DMS114 treated with DMSO at 0.1 percent for 48 hours (cell line): ENCODE measurements at regions not wholly inside any gene's neighbourhood (a gene's known extent, or its start where the extent isn't known, plus 50 kb on each side); places are given as distances from the start of the nearest gene placed in this dataset.

ENCODE experiments used
- DNase-seq: peaks from one replicate; lab custom pipeline; 2025; ENCODE audit not compliant: unreplicated experiment; lab: John Stamatoyannopoulos, UW

DNA sequence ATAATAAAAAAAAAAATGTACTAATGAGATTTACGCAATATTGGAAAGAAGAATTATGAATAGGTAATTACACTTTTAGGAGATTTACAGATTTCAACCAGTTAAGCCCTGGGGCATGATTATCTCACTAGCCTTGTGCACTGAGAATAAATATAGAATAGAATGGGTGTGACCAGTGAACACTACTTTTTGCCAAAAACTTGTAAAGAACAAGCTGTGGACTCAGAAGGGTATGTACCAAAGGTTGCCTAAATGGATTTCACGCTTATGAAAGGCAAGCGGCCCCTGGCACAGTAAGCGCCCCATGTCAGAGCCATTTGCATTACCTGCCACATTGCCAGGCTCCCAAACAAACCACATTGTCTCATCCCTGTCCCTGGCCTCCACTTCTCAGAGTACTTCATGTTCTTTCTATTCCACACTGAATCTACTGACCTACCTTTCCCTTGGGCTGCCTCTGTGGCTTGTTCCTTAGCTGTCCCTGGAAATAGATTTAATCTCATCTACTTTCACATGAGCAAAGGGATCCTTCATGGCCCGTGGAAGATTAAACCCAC, 170.6 kb upstream of the DIO2 start:
- DNase-seq, result no peak

DNA sequence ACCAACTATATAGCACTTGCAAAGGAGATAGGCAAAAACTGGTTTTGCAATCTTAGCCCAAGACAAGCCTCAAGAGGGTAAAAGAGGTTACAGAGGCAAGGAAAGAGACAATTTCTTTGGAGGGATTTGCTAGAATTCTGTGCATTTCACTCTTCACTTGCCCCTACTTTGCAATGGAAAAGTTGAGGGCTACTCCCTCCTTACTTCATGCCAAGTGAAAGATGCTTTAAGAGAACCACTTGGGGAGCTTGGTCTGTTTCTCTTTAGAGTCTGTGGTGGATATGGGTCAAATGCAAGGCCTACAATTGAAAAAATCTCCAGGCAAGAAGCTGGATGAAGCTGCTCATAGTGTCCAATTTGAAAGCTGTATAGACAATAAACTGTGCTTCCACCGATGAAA, 167.7 kb upstream of the DIO2 start:
- no peak for DNase-seq

DNA sequence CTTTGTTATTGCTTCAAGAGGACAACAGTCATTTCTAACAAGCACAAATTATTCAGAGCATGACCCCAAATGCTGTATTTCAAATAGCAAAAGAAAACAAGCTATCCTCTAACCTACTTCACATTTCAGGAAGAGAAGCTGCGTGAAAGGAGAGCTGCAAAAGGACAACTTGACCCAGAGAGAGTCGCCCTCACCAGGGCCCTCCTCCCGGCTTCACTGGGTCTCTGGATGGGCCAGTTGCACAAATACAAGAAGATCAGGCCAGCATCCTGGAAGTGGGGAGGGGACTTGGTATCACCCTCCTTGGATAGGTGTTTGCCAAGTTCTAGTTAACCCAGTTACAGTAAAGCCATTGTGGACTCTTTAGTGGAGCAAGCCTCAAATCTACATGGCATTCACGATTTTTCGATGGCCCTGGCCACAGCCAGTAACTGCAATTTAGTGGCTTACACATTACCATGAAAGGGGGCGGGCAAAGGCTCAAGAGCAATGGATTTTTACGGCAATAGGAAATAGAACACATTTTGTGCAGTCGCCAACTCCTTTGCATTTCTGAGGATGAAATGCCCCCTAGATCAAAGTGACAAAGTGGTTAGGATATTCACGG, 166.9 kb upstream of the DIO2 start:
- no peak for DNase-seq

DNA sequence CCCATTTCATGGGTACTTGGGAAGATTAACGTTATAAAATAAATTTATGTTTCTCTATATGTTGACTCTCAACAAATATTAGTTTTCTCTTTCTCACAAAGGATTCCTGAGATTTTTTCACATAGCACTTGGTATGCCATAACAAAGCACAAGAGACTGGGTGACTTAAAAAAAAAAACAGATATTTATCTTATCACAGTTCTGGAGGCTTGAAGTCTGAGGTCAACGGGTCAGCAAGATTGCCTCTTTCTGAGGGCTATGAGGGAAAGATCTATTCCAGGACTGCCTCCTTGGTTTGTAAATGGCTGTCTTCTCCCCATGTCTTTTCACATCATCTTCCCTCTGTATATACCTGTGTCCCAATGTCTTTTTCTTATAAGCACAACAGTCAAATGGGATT, 153.5 kb upstream of the DIO2 start:
- no peak for DNase-seq

DNA sequence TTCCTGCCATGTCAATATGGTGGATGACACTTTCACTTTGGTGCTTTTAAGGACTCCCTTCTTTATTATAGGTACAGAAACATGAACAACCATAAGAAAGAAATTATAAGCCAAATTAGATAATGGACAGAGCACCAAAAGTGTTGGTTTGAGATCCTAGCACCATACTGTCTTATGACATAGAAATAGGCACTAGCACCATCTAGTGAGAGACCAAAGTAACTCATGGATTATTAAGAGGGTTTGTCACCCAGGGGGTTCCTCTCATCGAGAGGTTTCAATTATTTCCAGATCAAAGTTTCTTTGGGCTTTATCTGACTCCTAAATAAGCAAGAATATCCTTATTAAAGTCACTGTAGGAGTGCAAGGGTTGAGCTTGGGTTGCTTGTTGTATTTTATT, 153.0 kb upstream of the DIO2 start:
- peak; percentile 4 for DNase-seq

DNA sequence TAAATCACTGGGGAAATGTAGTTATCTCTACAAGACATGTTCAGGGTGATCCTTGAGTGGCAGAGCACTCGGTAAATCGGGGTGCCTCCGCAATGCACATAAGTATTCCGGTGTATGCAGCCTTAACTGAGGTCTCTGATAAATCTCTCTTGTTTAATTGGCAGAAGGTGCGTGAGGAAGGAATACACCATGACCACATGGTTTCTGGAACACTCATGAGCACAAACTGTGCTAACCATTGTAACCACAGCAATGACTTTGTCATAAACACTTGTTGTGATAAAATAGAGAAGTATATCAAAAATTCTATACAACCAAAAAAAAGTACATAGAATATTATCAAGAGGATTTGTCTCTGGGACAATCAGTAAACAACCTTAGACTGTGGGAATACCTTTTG, 146.8 kb upstream of the DIO2 start:
- no peak for DNase-seq

DNA sequence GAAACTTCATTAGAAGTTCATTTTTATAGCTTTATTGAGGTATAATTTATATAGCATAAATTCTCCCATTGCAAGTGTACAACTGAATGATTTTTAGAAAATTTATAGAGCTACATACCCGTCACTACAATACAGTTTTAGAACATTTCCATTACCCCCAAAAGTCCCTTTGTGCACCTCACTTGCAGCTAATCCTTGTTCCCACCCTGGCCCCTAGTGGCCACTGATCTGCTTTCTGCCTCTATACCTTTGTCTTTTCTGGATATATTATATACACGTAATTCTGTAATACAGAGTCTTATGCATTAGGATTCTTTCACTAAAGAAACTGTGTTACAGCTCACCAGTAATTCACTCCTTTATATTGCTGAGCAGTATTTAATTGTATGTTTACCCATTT, 145.1 kb upstream of the DIO2 start:
- DNase-seq, result no peak

DNA sequence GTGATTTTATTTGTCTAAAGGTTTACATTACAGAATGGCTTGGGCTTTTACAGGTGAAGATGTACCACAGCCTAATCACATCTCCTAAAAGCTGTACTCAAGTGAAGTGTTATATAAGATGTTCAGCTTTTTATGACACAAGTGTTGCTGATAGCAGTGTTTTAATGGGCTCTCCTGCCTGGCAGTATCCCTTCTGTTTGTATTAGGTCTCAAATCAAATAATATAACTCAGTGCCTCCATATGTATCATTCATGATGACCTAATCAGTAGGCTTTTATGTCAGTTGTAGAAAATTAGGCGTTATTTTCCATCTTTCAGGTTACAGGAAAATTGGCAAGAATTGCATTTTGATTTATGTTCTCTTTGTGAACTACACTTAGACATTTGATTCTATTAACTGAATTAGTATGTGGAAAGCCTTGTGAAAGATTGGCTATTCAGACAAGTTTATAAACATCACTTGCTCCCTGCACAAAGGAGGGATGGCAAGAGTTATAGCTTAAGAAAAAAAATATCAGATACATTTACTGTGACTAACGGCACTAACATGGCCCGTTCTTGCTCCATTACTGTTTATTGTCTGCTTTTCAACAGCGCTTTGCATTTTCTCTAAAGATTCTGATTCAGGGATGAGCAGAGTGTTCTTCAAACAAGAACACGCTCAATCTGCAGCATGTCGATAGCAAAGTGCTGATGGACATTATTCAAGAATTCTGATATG, 143.7 kb upstream of the DIO2 start:
- DNase-seq, result no peak

DNA sequence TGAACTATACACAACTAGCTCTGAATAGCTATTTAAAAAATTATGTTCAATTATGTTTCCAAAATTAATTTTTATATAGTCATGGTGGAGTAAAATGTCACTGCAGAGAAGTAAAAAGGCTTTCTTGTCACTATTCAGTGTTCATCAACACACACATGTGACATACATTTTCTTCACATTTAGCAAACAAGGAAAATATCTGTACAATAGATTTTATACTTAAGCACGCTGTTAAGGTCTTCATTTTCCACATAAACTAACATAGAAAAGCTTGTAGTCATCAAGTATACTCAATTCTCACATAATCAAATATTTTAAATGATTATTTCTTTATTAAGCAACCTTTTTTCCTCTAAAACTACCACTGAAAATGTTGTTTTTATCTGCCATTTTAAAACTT, 141.2 kb upstream of the DIO2 start:
- no peak for DNase-seq

DNA sequence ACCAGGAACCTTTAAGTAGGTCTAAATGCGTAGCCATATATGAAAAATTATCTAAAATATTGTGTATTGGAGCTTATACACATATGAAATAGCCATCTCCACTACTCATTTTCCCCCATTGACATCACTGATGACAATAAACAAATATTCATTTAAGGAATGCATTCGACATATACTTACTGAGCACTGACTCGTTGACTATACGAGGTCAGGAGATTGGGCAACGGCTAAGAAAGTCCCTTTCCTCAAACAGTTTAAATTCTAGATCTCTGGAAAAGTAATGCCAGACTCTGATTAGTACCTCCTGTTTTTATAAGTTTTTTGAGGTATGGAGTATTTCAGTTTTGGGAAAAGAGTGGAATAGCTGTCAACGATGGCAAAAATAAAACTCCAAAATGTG, 139.4 kb upstream of the DIO2 start:
- DNase-seq, result no peak

DNA sequence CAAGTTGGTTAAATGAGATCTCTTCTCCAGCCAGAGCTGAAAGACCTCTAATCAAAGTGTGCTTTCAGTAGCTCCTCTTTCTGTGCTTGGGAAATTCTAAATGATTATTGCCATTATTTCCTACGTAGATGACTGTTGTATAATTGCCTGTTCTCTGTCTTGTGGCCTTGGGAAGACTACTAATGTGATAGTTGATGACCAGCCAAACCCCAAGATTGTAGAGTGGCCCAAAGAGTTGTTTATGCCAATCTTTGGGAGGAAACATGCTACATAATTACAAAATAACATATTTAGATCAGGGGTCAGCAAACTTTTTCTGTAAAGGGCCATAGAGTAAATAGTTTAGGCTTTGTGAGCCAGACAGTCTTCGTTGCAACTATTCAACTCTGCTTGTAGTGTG, 135.1 kb upstream of the DIO2 start:
- no peak for DNase-seq

DNA sequence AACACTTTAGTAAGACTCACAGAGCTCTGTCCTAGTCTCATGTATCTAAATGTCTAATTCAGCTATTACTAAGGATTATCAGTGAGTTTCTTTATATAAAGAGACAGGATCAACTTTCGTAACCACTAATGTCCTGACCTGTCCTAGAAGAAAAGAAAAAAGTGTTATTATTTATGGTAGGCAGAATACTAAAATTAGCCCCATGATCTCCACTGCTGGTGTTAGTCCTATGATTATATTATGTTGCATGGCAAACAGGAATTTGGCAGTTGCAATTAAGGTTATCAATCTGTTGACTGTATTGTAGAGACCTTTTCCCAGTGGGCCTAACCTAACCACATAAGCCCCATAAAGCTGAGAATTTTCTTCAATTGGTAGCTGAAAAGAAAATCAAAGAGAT, 132.9 kb upstream of the DIO2 start:
- DNase-seq, result no peak

DNA sequence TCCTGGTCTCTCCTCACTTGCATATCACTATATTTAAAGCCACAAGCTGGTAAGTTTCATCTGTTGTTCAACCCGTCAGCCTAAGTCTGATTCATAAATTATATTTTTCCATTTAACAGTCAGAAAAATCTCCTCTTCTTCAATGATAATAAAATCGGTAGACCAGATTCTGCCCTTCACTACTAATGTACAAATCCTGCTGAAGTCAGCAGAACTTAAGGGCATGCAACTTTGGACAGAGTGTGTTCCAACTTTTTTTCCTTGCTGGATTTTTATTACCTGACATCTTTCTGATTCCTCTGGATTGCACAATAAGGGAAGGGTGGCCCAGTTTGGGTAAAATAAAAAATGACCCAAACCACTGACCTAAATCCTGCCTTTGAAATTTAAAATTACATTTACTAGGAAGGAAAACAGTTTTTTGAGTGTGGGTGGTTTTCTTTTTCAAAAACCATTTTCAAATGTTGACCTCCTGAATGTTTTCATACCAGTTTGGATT, 125.4 kb upstream of the DIO2 start:
- DNase-seq, result no peak

DNA sequence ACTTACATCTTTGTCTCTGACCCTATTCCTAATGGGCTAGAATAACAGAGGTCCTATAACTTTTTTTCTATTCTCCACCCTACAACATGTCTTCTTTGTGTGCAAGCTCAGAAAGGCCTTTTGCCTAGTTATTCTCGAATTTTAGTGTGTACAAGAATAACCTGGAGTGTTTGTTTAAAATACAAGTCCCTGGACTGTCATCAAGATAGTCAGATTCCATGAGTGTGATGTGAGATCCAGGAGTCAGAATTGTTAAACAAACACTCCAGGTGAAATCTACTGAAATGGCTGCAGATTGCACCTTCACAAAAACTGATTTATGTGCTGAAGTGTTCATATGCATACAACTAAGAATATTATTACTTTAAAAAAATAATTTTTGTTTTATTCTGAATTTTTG, 114.4 kb upstream of the DIO2 start:
- no peak for DNase-seq

DNA sequence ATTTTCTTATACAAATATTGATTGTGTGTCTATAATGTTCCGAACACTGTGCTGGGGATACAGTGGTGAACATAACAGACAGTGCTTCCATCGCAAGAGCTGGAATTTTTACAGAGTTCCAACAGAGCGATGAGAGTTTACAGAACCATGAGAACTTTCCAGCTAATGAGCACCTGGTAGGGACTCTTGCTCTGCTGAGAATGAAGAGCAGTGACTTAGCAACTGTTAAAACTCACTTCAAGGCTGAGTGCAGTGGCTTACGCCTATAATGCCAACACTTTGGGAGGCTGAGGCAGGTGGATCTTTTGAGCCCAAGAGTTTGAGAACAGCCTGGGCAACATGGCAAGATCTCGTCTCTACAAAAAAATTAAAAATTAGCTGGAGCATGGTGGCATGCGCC, 113.8 kb upstream of the DIO2 start:
- DNase-seq, result no peak

DNA sequence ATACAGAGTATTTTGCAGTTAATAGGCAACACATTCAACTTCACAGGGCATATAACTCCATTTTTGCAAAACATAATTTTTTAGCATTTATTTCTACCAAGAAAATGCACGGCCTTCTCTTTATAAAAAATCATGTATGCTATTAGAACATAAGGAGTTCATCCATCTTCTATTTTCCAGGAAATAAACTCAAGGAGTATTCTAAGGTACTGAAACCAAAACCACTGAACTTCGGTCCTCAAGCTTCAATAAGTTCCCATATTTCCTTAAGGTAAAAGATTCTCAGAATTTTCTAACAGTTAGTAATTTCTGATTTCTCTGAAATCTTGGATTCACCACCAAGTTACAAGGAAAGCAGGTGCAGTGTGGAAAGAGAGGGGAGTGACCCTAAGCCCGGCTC, 113.3 kb upstream of the DIO2 start:
- no peak for DNase-seq

DNA sequence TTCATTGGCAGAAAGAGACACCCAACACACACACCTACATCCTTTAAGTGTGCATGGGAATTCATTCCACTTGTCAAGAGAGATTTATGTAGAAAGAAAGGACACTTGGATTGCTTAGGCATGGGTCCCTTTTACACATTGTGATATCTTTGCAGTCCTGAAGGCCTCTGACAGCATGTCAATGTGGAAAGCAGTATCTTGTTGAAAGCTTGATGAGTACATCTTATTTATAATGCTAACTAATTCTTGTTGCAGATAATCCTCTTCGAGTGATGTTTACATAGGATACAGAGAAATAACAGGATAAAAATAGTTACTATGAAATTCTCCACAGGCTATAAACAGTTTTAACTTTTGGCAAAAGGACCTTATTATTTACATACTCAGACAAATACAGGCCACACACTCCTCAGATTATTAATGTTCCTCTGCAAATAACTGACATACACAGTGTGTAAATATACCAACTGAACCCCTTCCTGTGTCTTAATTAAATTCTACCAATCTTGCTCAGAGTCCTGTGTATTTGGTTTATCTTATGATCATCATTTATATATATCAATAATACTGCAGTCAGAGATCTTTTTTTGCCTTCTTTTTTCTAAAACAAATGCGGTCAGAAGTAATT, 111.8 kb upstream of the DIO2 start:
- no peak for DNase-seq

DNA sequence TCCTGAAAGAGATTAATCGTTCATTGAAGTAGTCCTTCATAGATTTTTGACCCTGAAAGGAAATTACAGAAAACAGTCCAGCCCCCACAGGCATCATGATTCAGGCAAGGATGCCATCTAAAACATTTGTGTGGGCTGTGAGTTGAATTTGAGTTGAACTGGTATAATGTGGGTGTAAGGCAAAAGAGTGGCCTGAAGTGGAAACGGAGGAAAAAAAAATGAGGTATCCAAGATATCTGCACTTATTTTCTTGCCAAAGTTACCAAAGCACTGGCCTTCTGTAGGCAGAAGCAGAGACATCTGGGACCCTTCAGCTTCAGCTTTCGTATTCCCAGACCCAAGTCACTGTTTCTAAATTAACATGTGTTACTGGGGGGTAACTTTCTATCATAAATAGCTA, 105.1 kb upstream of the DIO2 start:
- DNase-seq, result no peak

DNA sequence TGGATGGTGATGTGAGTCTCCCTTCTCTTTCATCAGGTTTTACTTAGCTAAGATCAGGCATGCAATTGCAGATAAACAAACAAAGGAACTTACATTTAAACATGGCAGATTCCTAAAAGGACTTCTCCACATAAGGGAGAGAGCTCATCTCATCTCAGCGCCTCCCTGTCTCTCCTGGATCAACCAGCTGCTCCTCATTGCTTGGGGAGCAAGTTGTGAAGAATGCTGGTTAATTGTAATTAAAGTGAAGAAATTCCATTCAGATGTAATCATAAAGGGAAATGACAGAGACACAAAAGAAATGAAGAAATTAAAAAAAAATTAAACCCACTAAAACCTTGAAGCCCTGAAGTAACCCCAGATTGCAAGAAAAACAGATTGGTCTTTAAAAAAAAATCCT, 104.4 kb upstream of the DIO2 start:
- DNase-seq, result no peak

DNA sequence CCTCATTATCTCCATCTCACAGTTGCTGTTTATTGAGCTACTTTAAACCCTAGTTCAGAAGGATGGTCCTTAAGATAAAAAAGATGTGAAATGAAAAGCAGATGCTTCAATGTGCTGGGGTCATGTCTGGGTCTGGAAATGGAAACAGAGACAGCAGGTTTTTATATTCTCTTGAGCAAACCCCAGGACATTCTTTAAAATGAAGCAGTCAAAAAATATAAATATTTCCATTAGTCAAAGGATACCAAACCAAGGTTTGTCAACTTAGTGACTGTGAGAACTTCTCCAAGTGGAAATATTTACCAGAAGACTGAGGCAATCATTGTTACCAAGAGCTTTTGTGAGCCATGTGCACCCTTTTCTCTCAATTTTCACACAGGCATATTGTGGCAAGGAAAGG, 102.5 kb upstream of the DIO2 start:
- no peak for DNase-seq

DNA sequence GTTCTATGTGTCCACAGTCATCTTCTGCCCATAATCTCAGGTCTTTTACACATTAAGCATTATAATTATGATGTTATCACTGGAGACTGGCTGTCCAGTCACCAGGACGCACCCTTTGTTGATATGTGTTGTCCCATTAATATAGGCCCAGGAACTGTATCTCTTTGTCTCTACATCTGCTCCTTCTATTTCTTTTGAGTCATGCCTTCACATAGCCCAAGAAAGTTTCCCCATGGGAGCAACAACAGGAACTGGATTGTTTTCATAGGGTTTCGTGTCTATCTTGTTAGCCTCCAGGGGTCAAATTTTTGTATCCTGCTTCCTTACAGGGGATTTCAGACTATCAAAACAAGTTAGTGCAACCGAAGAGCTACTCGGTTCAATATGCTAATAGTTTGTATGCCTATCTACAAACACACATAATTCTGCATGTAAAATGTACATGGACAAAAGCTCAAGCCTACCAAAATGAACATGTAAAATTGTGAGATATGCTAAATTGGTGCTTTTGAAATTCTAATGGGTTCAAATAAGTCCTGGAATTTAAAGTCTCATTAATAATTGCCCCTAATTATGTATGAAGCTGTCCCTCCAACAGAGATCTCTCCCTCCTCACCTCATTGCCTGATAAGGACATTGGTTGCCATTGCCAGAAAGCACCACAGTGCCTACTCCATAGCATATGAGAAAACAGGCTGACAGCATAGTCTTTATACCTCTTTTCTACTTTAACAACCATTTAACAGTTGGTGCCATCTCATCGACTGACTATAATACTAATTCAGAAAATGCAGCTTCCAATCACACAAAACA, 99.8 kb upstream of the DIO2 start:
- DNase-seq, result no peak
